Thymus (tissue), 11 donors: ENCODE measurements at regions not wholly inside any gene's neighbourhood (a gene's known extent, or its start where the extent isn't known, plus 50 kb on each side); places are given as distances from the start of the nearest gene placed in this dataset.
"Not testable (repeated sequence)": the region's sequence is repeated elsewhere in the genome, so short reads cannot be mapped to it uniquely, and the experiment has no call there.

Experiments used
- DNase-seq, 9 donors: peaks; one replicate each; pipeline ENCODE4 v3.0.0-alpha.2; 2013; ENCODE audit warnings: low spot score in 9 of 9, low read depth in 6 of 9, missing footprints in 1 of 9
- H3K27ac ChIP-seq, 2 donors: one replicate each; pipeline ENCODE4 v1.5.1; 2013; ENCODE audit warnings: control low read depth in 1 of 2, low read depth in 1 of 2, low read length in 1 of 2, mild to moderate bottlenecking in 1 of 2, moderate library complexity in 1 of 2
- H3K27me3 ChIP-seq, 2 donors: one replicate each; pipeline ENCODE4 v1.5.1; 2013; ENCODE audit warnings: low read length in 1 of 2; ENCODE audit not compliant: control insufficient read depth in 2 of 2, insufficient read depth in 1 of 2
- H3K36me3 ChIP-seq, 2 donors: one replicate each; pipeline ENCODE4 v1.5.1; 2013; ENCODE audit warnings: low read length in 1 of 2, mild to moderate bottlenecking in 1 of 2, moderate library complexity in 1 of 2; ENCODE audit not compliant: control insufficient read depth in 2 of 2, insufficient read depth in 2 of 2
- H3K4me1 ChIP-seq, 2 donors: one replicate each; pipeline ENCODE4 v1.5.1; 2013; ENCODE audit warnings: low read length in 2 of 2; ENCODE audit not compliant: control insufficient read depth in 2 of 2, insufficient read depth in 2 of 2
- H3K4me3 ChIP-seq, 2 donors: one replicate each; pipeline ENCODE4 v1.5.1; 2013; ENCODE audit warnings: low read length in 2 of 2, control low read depth in 1 of 2, mild to moderate bottlenecking in 1 of 2
- H3K9me3 ChIP-seq, 2 donors: one replicate each; pipeline ENCODE4 v1.5.1; 2013; ENCODE audit warnings: low read length in 1 of 2, mild to moderate bottlenecking in 1 of 2; ENCODE audit not compliant: control insufficient read depth in 2 of 2, insufficient read depth in 1 of 2
- WGBS: extraction: QIAGEN DNeasy Blood & Tissue Kit; methylation state at CpG from one replicate; pipeline ENCODE4 v1.1.7; 2013; 5-methylcytosine and 5-hydroxymethylcytosine counted together
- donor health status: healthy.

DNA sequence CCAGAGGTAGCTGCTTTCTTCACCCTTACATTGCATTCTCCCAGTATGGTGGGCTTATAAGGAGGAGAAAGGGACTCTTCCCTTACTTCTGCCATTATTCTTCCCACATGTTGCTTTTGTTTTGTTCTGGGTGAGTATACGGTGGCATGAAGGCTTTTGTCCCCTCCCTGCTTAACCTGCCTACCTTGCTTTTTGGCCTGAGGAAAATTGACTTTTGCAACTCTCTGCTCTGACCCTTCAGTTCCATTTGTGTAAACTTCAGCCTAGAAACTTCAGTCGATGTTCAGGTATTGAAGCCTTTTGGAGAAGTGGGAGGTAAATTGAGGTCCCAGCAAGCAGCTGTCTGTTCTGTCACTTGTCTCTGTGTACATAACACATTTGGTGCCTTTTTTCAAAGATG, 110.2 kb downstream of the PCSK1 start:
- no peak for DNase-seq
- 88% methylated on average over 2 of the region's 2 CpGs for WGBS
- H3K4me3 ChIP-seq, result no peak overlapping the region
- H3K4me1 ChIP-seq, result no peaks in the 10 kb centered on the region
- no peaks in the 10 kb centered on the region for H3K27me3 ChIP-seq
- no peak overlapping the region for H3K27ac ChIP-seq
- no peaks in the 10 kb centered on the region for H3K36me3 ChIP-seq
- H3K9me3 ChIP-seq, result no peaks in the 10 kb centered on the region

DNA sequence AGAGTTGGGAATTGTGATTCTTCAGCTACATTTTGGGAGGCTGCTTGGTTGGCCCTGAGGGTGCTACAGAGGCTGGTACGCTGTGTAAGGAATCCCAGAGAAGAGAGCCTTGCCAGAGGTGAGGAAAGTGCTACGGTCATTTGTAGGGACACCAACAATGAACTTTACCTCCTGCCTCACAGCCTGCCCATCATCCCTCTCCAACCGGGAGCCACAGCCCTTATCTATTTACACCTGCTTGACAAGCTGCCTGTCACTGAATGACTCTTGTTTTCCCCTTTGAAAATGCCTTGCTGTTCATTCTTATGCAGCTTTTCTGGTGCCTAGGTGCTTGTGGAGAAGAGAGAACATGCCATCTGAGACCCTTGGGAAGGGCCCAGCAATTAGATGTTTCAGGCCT, 110.8 kb downstream of the PCSK1 start:
- DNase-seq, result no peak
- no peaks in the 10 kb centered on the region for H3K36me3 ChIP-seq
- no peak overlapping the region for H3K27ac ChIP-seq
- H3K4me1 ChIP-seq, result no peaks in the 10 kb centered on the region
- no peaks in the 10 kb centered on the region for H3K9me3 ChIP-seq
- no peak overlapping the region for H3K4me3 ChIP-seq
- no peaks in the 10 kb centered on the region for H3K27me3 ChIP-seq
- WGBS, result 94% methylated on average over 3 of the region's 3 CpGs

DNA sequence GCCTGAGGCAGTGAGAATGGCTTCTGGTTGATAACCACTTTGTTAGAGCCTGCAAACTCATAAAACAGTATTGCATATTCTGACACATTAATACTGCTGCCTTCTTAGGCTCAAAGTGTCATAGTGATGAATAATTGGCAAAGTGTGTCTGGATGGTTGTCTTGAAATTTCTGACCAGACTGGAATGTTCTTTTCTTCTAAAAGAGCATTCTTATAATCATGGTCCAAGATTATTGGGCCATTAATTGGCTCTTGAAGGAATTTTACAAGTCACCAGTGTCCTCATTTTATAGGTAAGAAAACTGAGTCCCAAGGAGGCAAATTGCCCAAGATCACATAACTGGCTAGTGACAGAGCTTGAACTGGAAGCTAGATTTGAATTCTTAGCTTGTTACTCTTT, 111.7 kb downstream of the PCSK1 start:
- Histone ChIP-seq H3K36me3 (no peaks in the 10 kb centered on the region), H3K4me1 (no peaks in the 10 kb centered on the region), H3K27ac (no peak overlapping the region), H3K4me3 (no peak overlapping the region), H3K9me3 (no peaks in the 10 kb centered on the region), H3K27me3 (no peaks in the 10 kb centered on the region)
- DNase-seq, result no peak

DNA sequence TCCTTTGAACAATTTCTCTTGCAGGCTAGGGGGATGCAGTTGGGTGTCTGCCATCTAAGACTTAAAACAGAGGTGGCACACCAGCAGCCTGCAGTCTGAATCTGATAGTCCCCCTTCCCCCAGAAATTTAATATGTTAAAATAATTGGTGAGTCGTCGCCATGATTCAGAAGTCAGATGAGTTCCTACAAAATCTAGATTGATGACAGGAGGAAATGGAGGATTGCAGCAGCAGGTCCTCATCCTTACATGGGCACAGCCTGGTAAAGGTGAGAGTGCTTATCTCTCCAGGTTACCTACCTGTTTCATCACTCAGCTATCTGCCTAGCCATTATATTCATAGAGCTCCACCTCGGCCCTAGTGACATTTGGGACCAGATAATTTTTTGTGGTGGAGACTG, 112.3 kb downstream of the PCSK1 start:
- H3K9me3 ChIP-seq, result no peaks in the 10 kb centered on the region
- H3K4me1 ChIP-seq, result no peaks in the 10 kb centered on the region
- DNase-seq, result no peak
- H3K27ac ChIP-seq, result no peak overlapping the region
- over 99% methylated on average over 3 of the region's 3 CpGs for WGBS
- H3K4me3 ChIP-seq, result no peak overlapping the region
- no peaks in the 10 kb centered on the region for H3K27me3 ChIP-seq
- H3K36me3 ChIP-seq, result no peaks in the 10 kb centered on the region

DNA sequence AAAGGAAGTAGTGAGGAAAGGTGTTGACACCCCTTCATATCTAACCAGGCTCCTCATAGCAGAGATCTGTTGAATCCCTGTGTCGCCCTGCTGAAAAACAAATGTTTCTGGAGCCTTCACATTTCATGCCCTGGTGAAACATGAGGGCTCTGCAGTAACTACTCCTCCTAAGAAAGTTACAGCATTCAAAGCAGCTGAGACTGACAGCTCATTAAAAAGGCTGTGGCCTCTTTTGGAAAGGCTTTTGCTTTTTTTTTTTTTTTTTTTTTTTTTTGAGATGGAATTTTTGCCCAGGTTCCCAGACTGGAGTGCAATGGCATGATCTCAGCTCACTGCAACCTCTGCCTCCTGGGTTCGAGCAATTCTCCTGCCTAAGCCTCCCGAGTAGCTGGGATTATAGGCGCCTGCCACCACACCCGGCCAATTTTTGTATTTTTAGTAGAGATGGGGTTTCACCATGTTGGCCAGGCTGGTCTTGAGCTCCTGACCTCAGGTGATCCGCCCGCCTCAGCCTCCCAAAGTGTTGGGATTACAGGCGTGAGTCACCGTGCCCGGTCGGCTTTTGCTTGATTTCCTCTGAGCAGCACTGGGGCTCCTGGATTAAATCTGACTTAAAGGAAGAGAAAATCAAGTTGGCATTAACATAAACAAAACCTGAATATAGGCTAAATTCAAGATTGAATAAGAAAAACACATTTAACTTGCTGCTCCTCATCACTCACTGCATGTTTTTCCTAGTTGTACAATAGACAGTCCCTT, 112.9 kb downstream of the PCSK1 start:
- H3K36me3 ChIP-seq, DNase-seq, H3K27ac ChIP-seq, H3K9me3 ChIP-seq, H3K4me3 ChIP-seq, H3K27me3 ChIP-seq, H3K4me1 ChIP-seq: not testable (repeated sequence)
- 91% methylated on average over 11 of the region's 11 CpGs for WGBS

DNA sequence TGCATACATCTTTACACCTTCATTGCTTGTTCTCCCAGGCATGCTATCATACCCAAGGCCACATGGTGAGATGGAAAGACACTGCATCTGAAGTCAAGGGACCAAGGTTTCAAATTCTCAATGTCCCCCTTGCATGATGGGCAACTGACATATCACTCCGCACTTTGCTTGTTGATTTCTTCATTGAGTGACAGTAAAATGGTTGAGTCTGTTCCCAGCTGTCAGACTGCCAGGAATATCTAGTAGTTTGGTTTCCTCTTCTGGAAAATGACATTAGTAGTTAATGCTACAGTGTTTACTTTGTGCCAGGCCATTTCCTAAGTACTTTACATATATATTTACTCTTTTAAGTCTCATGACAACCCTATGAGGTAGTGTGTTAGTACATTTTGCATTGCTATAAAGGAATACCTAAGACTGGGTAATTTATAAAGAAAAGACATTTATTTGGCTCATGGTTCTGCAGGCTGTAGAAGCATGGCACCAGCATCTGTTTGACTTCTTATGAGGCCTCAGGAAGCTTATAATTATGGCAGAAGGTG, 114.4 kb downstream of the PCSK1 start:
- Histone ChIP-seq H3K4me1 (no peaks in the 10 kb centered on the region), H3K27me3 (no peaks in the 10 kb centered on the region), H3K27ac (no peak overlapping the region), H3K36me3 (no peaks in the 10 kb centered on the region), H3K9me3 (no peaks in the 10 kb centered on the region), H3K4me3 (no peak overlapping the region)
- WGBS, result 96% methylated on average over 1 of the region's 1 CpG
- DNase-seq, result no peak

DNA sequence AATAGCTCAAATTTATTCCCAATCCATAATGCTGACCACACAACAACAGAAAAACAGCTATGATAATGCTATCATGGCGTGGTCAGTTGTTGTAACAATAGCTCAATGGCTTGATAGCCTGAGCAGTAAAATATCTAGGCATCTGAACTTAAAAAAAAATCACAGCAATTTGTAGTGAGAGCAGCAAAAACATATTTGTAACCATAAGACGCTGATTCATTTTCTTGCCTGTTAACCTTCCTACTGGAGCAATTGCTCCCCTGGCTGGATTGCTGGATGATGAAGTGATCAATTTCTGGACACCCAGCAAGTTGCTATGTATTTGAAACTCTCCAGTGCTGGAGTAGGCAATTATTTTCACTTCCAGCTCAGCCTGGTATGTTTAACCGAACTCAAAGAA, 115.1 kb downstream of the PCSK1 start:
- no peak for DNase-seq
- Histone ChIP-seq H3K4me3 (no peak overlapping the region), H3K4me1 (no peaks in the 10 kb centered on the region), H3K36me3 (no peaks in the 10 kb centered on the region), H3K27ac (no peak overlapping the region), H3K9me3 (no peaks in the 10 kb centered on the region), H3K27me3 (no peaks in the 10 kb centered on the region)
- WGBS, result 93% methylated on average over 3 of the region's 3 CpGs

DNA sequence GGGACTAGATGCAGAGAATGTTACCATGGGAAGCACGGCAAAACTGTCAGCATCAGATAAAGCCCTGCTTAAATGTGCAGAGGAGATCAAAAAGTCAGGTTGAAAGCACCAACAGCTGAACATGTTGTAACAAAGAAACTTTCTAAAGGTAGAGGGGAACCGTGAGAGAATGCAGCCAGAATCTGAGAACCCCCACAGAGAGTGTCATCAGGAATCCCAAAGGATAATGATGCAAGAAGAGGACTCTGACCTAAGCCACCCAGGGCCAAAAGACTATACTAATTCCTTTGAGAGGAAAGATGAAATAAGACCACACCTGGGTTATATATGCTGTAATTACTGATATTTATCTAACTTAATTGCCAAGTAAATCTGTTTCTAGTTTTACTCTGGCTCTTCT, 116.6 kb downstream of the PCSK1 start:
- 83% methylated on average over 2 of the region's 2 CpGs for WGBS
- Histone ChIP-seq H3K4me1 (no peaks in the 10 kb centered on the region), H3K4me3 (no peak overlapping the region), H3K36me3 (no peaks in the 10 kb centered on the region), H3K9me3 (no peaks in the 10 kb centered on the region), H3K27ac (no peak overlapping the region), H3K27me3 (no peaks in the 10 kb centered on the region)
- DNase-seq, result peak in 3 of 9 donors; percentile 14 to 37 (median 19)

DNA sequence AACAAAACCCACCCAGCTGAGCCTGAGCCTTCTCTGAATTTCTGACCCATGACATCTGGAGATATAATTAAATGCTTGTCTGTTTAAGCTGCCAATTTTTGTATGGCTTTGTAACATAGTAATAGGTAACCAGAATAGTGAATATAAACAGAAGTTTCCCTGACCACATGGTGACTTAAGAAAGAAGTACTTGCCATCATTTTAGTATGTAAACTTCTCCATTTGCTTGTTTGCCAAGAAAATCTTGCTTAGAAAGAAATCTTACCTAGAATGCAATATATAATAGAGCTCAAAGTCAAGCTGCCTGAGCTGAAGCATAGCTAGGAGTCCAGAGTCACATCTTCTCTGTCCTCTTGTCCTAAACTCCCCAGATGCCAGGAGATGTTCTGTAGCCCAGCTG, 117.0 kb downstream of the PCSK1 start:
- DNase-seq, result no peak
- Histone ChIP-seq H3K36me3 (no peaks in the 10 kb centered on the region), H3K27me3 (no peaks in the 10 kb centered on the region), H3K4me3 (no peak overlapping the region), H3K9me3 (no peaks in the 10 kb centered on the region), H3K4me1 (no peaks in the 10 kb centered on the region), H3K27ac (no peak overlapping the region)
